Neural cell (in vitro differentiated cells): ENCODE measurements at regions not wholly inside any gene's neighbourhood (a gene's known extent, or its start where the extent isn't known, plus 50 kb on each side); places are given as distances from the start of the nearest gene placed in this dataset.

ENCODE experiments used
- EP300 ChIP-seq: fragments of 450-650 bp; conservative IDR thresholded peaks from 2 replicates; pipeline ENCODE4 v1.6.1; 2014; ENCODE audit warnings: antibody characterized with exemption, mild to moderate bottlenecking, moderate library complexity; ENCODE audit not compliant: poor library complexity, severe bottlenecking
- EZH2 ChIP-seq: fragments of 200-600, 300-800 bp; shearing (Covaris generic), sonication (generic); IDR thresholded peaks from 2 replicates; pipeline ENCODE4 v1.6.1; 2014; ENCODE audit warnings: antibody characterized with exemption, low read length, borderline replicate concordance, mild to moderate bottlenecking; ENCODE audit not compliant: insufficient read depth, poor library complexity, severe bottlenecking
- POLR2AphosphoS5 ChIP-seq: IDR thresholded peaks from 2 replicates; pipeline ENCODE4 v1.6.1; 2012
- TF ChIP-seq, protein P1 (sequence below): IDR thresholded peaks from 2 replicates; pipeline ENCODE4 v1.6.1; 2012; ENCODE audit warnings: borderline replicate concordance
- TF ChIP-seq, protein P2 (sequence below): fragments of 450-650 bp; IDR thresholded peaks from 2 replicates; pipeline ENCODE4 v1.5.1; 2014; ENCODE audit warnings: antibody characterized with exemption, mild to moderate bottlenecking, moderate library complexity; ENCODE audit not compliant: poor library complexity, severe bottlenecking

- TF ChIP-seq, protein P1, sequence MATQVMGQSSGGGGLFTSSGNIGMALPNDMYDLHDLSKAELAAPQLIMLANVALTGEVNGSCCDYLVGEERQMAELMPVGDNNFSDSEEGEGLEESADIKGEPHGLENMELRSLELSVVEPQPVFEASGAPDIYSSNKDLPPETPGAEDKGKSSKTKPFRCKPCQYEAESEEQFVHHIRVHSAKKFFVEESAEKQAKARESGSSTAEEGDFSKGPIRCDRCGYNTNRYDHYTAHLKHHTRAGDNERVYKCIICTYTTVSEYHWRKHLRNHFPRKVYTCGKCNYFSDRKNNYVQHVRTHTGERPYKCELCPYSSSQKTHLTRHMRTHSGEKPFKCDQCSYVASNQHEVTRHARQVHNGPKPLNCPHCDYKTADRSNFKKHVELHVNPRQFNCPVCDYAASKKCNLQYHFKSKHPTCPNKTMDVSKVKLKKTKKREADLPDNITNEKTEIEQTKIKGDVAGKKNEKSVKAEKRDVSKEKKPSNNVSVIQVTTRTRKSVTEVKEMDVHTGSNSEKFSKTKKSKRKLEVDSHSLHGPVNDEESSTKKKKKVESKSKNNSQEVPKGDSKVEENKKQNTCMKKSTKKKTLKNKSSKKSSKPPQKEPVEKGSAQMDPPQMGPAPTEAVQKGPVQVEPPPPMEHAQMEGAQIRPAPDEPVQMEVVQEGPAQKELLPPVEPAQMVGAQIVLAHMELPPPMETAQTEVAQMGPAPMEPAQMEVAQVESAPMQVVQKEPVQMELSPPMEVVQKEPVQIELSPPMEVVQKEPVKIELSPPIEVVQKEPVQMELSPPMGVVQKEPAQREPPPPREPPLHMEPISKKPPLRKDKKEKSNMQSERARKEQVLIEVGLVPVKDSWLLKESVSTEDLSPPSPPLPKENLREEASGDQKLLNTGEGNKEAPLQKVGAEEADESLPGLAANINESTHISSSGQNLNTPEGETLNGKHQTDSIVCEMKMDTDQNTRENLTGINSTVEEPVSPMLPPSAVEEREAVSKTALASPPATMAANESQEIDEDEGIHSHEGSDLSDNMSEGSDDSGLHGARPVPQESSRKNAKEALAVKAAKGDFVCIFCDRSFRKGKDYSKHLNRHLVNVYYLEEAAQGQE, result no peak
- TF ChIP-seq, protein P2, sequence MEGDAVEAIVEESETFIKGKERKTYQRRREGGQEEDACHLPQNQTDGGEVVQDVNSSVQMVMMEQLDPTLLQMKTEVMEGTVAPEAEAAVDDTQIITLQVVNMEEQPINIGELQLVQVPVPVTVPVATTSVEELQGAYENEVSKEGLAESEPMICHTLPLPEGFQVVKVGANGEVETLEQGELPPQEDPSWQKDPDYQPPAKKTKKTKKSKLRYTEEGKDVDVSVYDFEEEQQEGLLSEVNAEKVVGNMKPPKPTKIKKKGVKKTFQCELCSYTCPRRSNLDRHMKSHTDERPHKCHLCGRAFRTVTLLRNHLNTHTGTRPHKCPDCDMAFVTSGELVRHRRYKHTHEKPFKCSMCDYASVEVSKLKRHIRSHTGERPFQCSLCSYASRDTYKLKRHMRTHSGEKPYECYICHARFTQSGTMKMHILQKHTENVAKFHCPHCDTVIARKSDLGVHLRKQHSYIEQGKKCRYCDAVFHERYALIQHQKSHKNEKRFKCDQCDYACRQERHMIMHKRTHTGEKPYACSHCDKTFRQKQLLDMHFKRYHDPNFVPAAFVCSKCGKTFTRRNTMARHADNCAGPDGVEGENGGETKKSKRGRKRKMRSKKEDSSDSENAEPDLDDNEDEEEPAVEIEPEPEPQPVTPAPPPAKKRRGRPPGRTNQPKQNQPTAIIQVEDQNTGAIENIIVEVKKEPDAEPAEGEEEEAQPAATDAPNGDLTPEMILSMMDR, result no peak
- TF ChIP-seq POLR2AphosphoS5 (no peak), EZH2 (no peak), EP300 (no peak)
These were observed 501.2 kb downstream of the ADRA2A start for GRCh38 chr10:111578076-111578475.
